BLaER1 (cell line): ENCODE measurements at regions not wholly inside any gene's neighbourhood (a gene's known extent, or its start where the extent isn't known, plus 50 kb on each side); places are given as distances from the start of the nearest gene placed in this dataset.
"Not testable (repeated sequence)": the region's sequence is repeated elsewhere in the genome, so short reads cannot be mapped to it uniquely, and the experiment has no call there.

Experiments used
- H3K27ac ChIP-seq: shearing (Covaris generic); formaldehyde crosslinking; 2 replicates; pipeline ENCODE4 v1.8.1; 2022
- H3K27me3 ChIP-seq: shearing (Covaris generic); formaldehyde crosslinking; 2 replicates; pipeline ENCODE4 v1.8.1; 2022
- H3K36me3 ChIP-seq: shearing (Covaris generic); formaldehyde crosslinking; 2 replicates; pipeline ENCODE4 v1.8.1; 2022
- H3K4me1 ChIP-seq: shearing (Covaris generic); formaldehyde crosslinking; 2 replicates; pipeline ENCODE4 v1.8.1; 2022
- H3K4me2 ChIP-seq: shearing (Covaris generic); formaldehyde crosslinking; 2 replicates; pipeline ENCODE4 v1.8.1; 2022
- H3K4me3 ChIP-seq: shearing (Covaris generic); formaldehyde crosslinking; 2 replicates; pipeline ENCODE4 v1.8.1; 2022
- H3K9ac ChIP-seq: shearing (Covaris generic); formaldehyde crosslinking; 2 replicates; pipeline ENCODE4 v1.8.1; 2022
- H3K9me3 ChIP-seq: shearing (Covaris generic); formaldehyde crosslinking; 2 replicates; pipeline ENCODE4 v1.8.1; 2022
- H4K20me1 ChIP-seq: shearing (Covaris generic); formaldehyde crosslinking; 2 replicates; pipeline ENCODE4 v1.8.1; 2022
- Cebpa-rat ChIP-seq: shearing (Covaris generic); IDR thresholded peaks from 2 replicates; pipeline ENCODE4 v1.8.1; 2022

DNA sequence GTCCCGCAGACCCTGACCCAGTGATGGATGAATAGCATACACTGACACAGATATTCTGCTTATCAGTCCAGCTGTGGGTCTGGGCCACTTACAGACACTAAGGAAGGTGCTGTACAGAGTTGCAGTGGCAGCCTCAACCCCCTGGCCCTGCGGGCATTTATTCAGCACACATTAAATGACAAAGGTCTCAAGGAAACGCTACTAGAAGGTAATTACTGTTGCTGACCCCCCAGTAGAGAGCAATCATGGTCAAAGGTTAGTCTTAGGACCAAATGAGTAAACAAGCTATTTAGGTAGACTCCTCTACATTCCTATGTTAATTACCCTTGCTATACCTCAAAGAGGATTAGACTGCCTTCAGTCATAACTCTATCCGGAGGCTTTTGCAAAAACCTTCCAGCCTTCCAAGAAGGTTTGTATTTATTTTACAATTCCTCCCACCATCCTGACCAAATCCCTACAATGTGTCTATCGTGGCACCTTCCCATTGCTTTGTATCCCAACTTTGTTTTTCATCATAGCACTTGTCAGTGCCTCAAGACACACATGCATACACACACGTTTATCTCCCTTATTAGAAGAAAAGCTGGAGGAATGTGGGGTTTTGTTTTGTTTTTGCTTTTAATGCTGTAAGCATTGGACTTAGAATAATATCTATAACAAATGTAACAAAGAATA lies 227.9 kb downstream of the PYDC2 start:
- Histone ChIP-seq H3K27ac (no peak overlapping the region), H3K9me3 (no peaks in the 10 kb centered on the region), H4K20me1 (no peaks in the 10 kb centered on the region), H3K9ac (no peak overlapping the region), H3K27me3 (no peaks in the 10 kb centered on the region), H3K4me2 (no peak overlapping the region), H3K4me3 (no peak overlapping the region), H3K36me3 (no peaks in the 10 kb centered on the region), H3K4me1 (no peaks in the 10 kb centered on the region)
- no peak for TF ChIP-seq Cebpa-rat

DNA sequence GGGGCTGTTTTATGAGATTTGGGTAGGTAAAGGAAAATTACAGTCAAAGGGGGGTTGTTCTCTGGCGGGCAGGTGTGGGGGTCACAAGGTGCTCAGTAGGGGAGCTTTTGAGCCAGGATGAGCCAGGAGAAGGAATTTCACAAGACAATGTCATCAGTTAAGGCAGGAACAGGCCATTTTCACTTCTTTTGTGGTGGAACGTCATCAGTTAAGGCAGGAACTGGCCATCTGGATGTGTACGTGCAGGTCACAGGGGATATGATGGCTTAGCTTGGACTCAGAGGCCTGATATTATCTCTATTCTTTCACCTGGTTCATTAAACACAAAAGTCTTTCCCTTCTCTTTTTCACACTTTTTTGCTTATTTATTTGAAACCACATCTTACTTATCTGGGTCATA lies 230.2 kb downstream of the PYDC2 start:
- H3K27me3 ChIP-seq, result not testable (repeated sequence)

GRCh38 chr3:191695131-191695814 lies 234.3 kb downstream of the PYDC2 start:
- no peaks in the 10 kb centered on the region for H4K20me1 ChIP-seq
- H3K27ac ChIP-seq, result no peak overlapping the region
- TF ChIP-seq Cebpa-rat, result no peak
- no peaks in the 10 kb centered on the region for H3K9me3 ChIP-seq
- no peak overlapping the region for H3K4me2 ChIP-seq
- no peaks in the 10 kb centered on the region for H3K36me3 ChIP-seq
- H3K4me1 ChIP-seq, result no peaks in the 10 kb centered on the region
- H3K27me3 ChIP-seq, result no peaks in the 10 kb centered on the region
- H3K9ac ChIP-seq, result no peak overlapping the region
- no peak overlapping the region for H3K4me3 ChIP-seq

More for the DNA sequence above, 230.2 kb downstream of the PYDC2 start:
- H3K9ac ChIP-seq, H3K36me3 ChIP-seq, H3K4me3 ChIP-seq, H3K4me2 ChIP-seq, H3K4me1 ChIP-seq, H4K20me1 ChIP-seq, H3K9me3 ChIP-seq, H3K27ac ChIP-seq: not testable (repeated sequence)

- H3K27me3 ChIP-seq, result no peaks in the 10 kb centered on the region
- H3K27ac ChIP-seq, result no peak overlapping the region
- TF ChIP-seq Cebpa-rat, result no peak
- H3K36me3 ChIP-seq, result no peaks in the 10 kb centered on the region
- no peak overlapping the region for H3K4me2 ChIP-seq
- no peaks in the 10 kb centered on the region for H3K4me1 ChIP-seq
- H3K4me3 ChIP-seq, result no peak overlapping the region
- H4K20me1 ChIP-seq, result no peaks in the 10 kb centered on the region
- no peak overlapping the region for H3K9ac ChIP-seq
- no peaks in the 10 kb centered on the region for H3K9me3 ChIP-seq
Measured at GRCh38 chr3:191695815-191696153, 234.8 kb downstream of the PYDC2 start.

GRCh38 chr3:191696348-191696747 lies 235.4 kb downstream of the PYDC2 start:
- H3K4me3 ChIP-seq, result no peak overlapping the region
- no peak overlapping the region for H3K4me2 ChIP-seq
- 0 out of 2 replicates have a peak, but pooled peaks cover under 1% of the 10 kb centered on the region for H3K9me3 ChIP-seq
- no peaks in the 10 kb centered on the region for H3K4me1 ChIP-seq
- no peaks in the 10 kb centered on the region for H4K20me1 ChIP-seq
- no peak for TF ChIP-seq Cebpa-rat
- H3K27ac ChIP-seq, result no peak overlapping the region
- no peaks in the 10 kb centered on the region for H3K27me3 ChIP-seq
- no peaks in the 10 kb centered on the region for H3K36me3 ChIP-seq
- no peak overlapping the region for H3K9ac ChIP-seq

DNA sequence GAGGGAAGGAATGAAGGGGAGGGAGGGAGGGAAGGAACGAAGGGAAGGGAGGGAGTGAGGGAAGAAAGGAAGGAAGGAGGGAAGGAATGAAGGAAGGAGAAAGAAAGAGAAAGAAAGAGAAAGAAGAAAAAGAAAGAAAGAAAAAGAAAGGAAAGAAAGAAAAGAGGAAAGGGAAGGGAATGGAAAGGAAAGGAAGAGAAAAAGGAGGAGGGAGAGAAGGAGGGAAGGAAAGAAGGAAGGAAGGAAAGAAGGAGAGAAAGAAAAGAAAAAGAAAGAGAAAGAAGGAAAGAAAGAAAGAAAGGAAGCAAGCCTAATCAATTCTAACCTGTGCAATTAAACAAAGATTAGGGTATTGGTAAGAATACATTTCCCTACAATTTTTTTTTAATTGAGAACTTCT lies 238.6 kb downstream of the PYDC2 start:
- H3K27me3 ChIP-seq, result no peaks in the 10 kb centered on the region
- no peak overlapping the region for H3K27ac ChIP-seq
- TF ChIP-seq Cebpa-rat, result no peak
- H3K9ac ChIP-seq, result no peak overlapping the region
- no peak overlapping the region for H3K4me3 ChIP-seq
- 0 out of 2 replicates have a peak, but pooled peaks cover 6% of the 10 kb centered on the region for H3K9me3 ChIP-seq
- H3K36me3 ChIP-seq, result no peaks in the 10 kb centered on the region
- no peak overlapping the region for H3K4me2 ChIP-seq
- H3K4me1 ChIP-seq, result no peaks in the 10 kb centered on the region
- H4K20me1 ChIP-seq, result no peaks in the 10 kb centered on the region

DNA sequence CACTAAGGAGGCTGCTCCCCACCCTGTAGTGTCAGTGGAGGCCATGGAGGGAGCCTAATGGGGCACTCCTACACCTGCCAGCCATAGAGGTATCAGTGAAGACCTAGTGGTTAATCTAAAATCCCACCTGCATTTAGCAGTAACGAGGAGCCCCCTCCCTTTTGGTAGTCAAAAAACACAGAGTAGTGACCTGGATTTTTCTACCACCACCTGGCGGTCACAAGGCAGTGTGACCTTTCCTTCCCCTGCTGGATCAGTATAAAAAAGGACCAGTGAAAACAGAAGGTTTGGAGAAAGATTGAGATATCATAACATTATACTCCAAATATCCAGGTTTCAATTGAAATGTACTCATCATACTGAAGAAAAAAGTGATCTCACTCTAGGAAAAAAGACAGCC lies 241.2 kb downstream of the PYDC2 start:
- Histone ChIP-seq H3K4me2 (no peak overlapping the region), H3K36me3 (no peaks in the 10 kb centered on the region), H3K9ac (no peak overlapping the region), H4K20me1 (no peaks in the 10 kb centered on the region), H3K9me3 (0 out of 2 replicates have a peak, but pooled peaks cover 6% of the 10 kb centered on the region), H3K4me1 (no peaks in the 10 kb centered on the region), H3K4me3 (no peak overlapping the region), H3K27me3 (no peaks in the 10 kb centered on the region), H3K27ac (no peak overlapping the region)
- TF ChIP-seq Cebpa-rat, result no peak

- Histone ChIP-seq H3K4me3 (no peak overlapping the region), H4K20me1 (no peaks in the 10 kb centered on the region), H3K4me2 (no peak overlapping the region), H3K4me1 (no peaks in the 10 kb centered on the region), H3K9me3 (no peaks in the 10 kb centered on the region), H3K27me3 (no peaks in the 10 kb centered on the region), H3K9ac (no peak overlapping the region), H3K27ac (no peak overlapping the region), H3K36me3 (no peaks in the 10 kb centered on the region)
- no peak for TF ChIP-seq Cebpa-rat
Measured at GRCh38 chr3:191707817-191708216, 246.9 kb downstream of the PYDC2 start.

DNA sequence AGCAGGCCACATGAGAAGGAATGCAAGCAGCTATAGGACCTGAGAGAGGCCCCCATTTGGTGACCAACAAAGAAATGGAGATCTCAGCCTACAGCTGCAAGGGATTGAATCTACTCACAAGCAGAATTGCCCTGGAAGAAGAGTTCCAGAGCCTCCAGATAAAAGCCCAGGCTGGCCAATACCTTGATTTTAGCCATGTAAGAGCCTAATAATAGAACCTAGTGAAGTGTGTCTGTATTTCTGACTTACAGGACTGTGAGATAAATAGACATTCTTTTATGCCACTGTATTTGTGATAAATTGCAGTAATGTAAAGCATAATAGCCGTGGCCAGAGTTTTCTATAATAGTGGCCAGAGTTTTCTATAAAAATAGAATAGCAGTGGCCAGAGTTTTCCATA lies 254.6 kb downstream of the PYDC2 start:
- H4K20me1 ChIP-seq, result no peaks in the 10 kb centered on the region
- no peaks in the 10 kb centered on the region for H3K27me3 ChIP-seq
- no peak overlapping the region for H3K4me2 ChIP-seq
- no peaks in the 10 kb centered on the region for H3K36me3 ChIP-seq
- TF ChIP-seq Cebpa-rat, result no peak
- no peak overlapping the region for H3K27ac ChIP-seq
- H3K4me3 ChIP-seq, result no peak overlapping the region
- H3K4me1 ChIP-seq, result no peaks in the 10 kb centered on the region
- H3K9me3 ChIP-seq, result no peaks in the 10 kb centered on the region
- H3K9ac ChIP-seq, result no peak overlapping the region

- Histone ChIP-seq H3K36me3 (no peaks in the 10 kb centered on the region), H3K27me3 (no peaks in the 10 kb centered on the region), H3K27ac (no peak overlapping the region), H3K9me3 (no peaks in the 10 kb centered on the region), H3K4me2 (no peak overlapping the region), H3K9ac (no peak overlapping the region), H3K4me3 (no peak overlapping the region), H4K20me1 (no peaks in the 10 kb centered on the region), H3K4me1 (no peaks in the 10 kb centered on the region)
- no peak for TF ChIP-seq Cebpa-rat
Measured at GRCh38 chr3:191721390-191721861, 260.5 kb downstream of the PYDC2 start.
